Pulmonary artery endothelial cell (primary cell): ENCODE measurements at regions not wholly inside any gene's neighbourhood (a gene's known extent, or its start where the extent isn't known, plus 50 kb on each side); places are given as distances from the start of the nearest gene placed in this dataset.
"Not testable (repeated sequence)": the region's sequence is repeated elsewhere in the genome, so short reads cannot be mapped to it uniquely, and the experiment has no call there.

ENCODE experiments used
- DNase-seq: peaks from one replicate; pipeline ENCODE4 v3.0.0-alpha.2; 2011; ENCODE audit warnings: low read depth, low spot score

GRCh38 chr21:32096411-32096810, 182.4 kb downstream of the MIS18A start:
- no peak for DNase-seq

- no peak for DNase-seq
These were observed 184.0 kb downstream of the MIS18A start for GRCh38 chr21:32094804-32095203.

GRCh38 chr21:32093646-32094462, 185.0 kb downstream of the MIS18A start:
- no peak for DNase-seq

GRCh38 chr21:32090956-32091355, 187.9 kb downstream of the MIS18A start:
- no peak for DNase-seq

GRCh38 chr21:32089766-32090165, 189.1 kb downstream of the MIS18A start:
- no peak for DNase-seq

GRCh38 chr21:32088471-32088870, 190.4 kb downstream of the MIS18A start:
- DNase-seq, result no peak

GRCh38 chr21:32087447-32087846, 191.4 kb downstream of the MIS18A start:
- no peak for DNase-seq

GRCh38 chr21:32083197-32083596, 195.7 kb downstream of the MIS18A start:
- DNase-seq, result no peak

- no peak for DNase-seq
These were observed 196.4 kb downstream of the MIS18A start for GRCh38 chr21:32082466-32082865.

GRCh38 chr21:32073593-32073992, 200.8 kb downstream of the HUNK start:
- no peak for DNase-seq

GRCh38 chr21:32073190-32073589, 200.4 kb downstream of the HUNK start:
- DNase-seq, result no peak

- DNase-seq, result not testable (repeated sequence)
These were observed 198.8 kb downstream of the HUNK start for GRCh38 chr21:32071620-32072019.

- no peak for DNase-seq
These were observed 198.0 kb downstream of the HUNK start for GRCh38 chr21:32070676-32071330.

- DNase-seq, result no peak
These were observed 197.3 kb downstream of the HUNK start for GRCh38 chr21:32070126-32070525.

- no peak for DNase-seq
These were observed 192.8 kb downstream of the HUNK start for GRCh38 chr21:32065654-32066053.

- DNase-seq, result no peak
These were observed 191.6 kb downstream of the HUNK start for GRCh38 chr21:32064281-32064910.

- no peak for DNase-seq
These were observed 189.9 kb downstream of the HUNK start for GRCh38 chr21:32062591-32063227.

- no peak for DNase-seq
These were observed 188.9 kb downstream of the HUNK start for GRCh38 chr21:32061729-32062128.

GRCh38 chr21:32056791-32057190, 184.0 kb downstream of the HUNK start:
- no peak for DNase-seq

GRCh38 chr21:32055305-32055704, 182.5 kb downstream of the HUNK start:
- no peak for DNase-seq
